ENCODE measurements at regions not wholly inside any gene's neighbourhood (a gene's known extent, or its start where the extent isn't known, plus 50 kb on each side); places are given as distances from the start of the nearest gene placed in this dataset.
A peak's percentile ranks its signal among the peaks of the same experiment; 100 is the strongest.

DNA sequence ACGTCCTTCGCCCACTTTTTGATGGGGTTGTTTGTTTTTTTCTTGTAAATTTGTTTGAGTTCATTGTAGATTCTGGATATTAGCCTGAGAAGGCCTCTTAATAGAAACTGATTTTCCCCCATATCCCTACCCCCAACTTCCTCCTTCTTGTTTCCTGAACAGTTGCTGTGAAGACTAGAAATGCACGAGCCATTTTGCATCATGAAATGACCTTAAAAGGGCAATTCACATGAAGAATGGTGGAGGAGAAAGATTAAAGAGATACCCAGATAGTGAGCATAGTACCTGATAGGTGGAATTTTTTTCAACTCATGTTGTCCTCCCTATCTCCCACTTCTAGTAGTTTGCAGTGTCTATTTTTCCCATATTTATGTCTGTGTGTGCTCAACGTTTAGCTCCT, 55.2 kb upstream of the KCNH8 start:
- DNase-seq, result no peak

DNA sequence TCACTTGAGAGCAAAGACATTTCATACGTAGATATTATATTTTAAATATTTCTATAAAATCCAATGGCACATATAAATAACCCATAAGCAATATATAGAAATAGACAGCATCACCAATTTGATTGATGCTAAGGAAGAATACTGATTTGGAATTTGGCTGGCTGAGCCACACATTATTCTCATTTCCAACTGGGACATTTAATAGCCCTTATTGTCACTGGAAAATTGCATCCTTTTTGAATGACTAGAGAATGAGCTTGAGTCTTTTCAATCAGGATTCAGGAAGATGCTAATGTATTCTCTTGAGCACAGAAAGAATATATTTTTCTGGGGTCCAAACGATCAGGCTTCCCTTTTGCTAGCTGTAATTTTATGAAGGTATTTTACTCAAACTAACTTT, 70.9 kb upstream of the KCNH8 start:
- DNase-seq, result no peak

DNA sequence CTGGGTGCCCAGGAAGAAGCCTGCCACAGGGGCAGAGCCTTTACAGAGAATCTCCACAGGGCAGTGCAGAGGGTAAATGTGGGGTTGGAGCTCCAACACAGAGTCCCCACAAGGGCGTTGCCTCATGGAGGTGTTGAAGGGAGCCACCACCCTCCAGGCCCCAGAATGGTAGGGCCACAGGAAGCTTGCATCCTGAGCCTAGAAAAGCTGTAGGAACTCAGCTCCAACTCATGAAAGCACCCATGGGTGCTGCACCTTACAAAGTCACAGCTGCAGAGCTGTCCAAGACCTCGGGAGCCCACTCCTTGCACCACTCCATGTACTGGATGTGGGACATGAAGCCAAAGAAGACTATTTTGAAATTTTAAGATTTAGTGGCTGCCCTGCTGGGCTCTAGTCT, 73.3 kb upstream of the KCNH8 start:
- DNase-seq, result no peak

DNA sequence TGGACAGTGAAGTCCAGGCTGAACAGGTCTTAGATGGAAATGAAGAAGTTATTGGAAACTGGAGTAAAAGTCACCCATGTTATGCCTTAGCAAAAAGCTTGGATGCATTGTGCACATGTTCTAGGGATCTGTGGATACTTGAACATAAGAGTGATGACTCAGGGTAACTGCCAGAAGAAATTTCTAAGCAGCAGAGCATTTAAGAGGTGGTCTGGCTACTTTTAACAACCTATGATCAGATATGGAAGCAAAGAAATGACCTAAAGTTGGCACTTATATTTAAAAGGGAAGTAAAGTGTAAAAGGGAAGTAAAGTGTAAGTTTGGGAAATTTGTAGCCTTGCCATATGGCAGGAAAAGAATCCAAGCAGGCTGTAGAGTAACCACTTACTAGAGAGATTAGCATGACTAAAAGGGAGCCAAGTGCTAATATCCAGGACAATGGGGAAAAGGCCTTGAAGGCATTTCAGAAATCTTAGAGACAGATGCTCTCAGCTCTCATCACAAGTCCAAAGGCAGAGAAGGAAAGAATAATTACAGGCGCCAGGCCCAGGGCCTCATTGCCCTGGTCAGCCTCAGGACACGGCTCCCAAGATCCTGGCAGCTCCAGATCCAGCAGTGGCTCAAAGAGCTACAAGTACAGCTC, 73.9 kb upstream of the KCNH8 start:
- DNase-seq, result peak in 1 of 2 experiments; percentile 52

DNA sequence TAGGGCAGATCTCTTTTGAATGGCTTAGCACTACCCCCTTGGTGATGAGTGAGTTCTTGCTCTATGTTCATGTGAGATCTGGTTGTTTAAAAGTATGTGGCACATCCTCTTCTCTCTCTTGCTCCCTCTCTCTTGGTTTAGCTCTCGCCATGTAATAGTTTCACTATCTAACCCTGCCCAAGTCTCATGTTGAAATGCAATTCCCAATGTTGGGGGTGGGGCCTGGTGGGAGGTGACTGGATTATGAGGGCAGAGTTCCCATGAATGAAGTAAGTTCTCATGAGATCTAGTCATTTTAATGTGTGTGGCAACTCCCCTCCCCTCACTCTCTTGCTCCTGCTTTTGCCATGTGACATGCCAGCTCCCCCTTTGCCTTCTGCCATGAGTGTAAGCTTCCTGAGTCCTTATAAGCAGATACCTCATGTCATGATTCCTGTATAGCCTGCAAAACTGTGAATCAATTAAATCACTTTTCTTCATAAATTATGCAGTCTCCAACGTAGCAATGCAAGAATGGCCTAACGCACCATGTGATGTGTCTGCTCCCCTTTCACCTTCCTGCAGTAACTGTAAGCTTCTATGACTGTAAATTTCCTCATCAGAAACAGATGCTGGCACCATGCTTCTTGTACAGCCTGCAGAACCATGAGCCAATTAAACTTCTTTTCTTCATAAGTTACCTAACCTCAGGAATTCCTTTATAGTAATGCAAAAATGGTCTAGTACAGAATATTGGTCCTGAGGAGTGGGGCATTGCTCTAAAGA, 74.8 kb upstream of the KCNH8 start:
- DNase-seq, result no peak

DNA sequence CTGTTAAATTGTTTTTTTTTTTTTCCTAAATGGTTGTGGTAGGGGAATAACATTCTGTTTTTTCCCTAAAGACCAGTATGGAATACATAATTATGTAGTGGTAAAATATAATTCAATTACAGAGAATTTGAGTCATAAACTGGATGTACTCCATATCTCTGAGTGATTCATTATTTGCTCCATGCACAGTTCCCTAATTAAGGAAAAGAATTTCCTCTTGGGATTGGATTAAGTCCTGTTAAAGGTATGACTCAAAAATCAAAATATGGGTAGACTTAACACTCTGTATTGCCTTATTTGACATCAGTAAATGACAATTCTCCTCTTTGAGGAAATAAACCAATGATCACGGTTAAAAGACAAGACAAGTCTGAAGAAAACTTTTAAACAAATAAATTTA, 78.0 kb upstream of the KCNH8 start:
- DNase-seq, result peak in 1 of 2 experiments; percentile 9

DNA sequence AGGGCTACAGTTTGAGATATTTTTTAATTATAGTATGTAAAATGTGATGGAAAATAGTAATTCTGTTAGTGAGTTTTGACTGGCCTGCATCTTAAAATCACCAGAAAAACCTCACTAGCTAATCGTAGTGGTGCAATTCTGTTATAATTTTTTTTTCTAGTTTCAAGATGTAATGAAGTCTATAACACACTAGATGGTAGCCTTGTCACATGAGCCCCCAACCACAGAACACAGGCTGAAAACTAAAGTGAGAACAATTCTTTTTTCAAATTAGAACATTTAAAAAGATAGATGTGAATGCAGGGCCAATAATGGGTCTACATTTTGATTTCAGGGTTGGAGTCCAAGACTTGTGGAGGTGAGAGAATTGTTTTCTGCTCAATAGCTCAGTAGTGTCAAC, 83.3 kb upstream of the KCNH8 start:
- peak in 1 of 2 experiments; percentile 35 for DNase-seq

DNA sequence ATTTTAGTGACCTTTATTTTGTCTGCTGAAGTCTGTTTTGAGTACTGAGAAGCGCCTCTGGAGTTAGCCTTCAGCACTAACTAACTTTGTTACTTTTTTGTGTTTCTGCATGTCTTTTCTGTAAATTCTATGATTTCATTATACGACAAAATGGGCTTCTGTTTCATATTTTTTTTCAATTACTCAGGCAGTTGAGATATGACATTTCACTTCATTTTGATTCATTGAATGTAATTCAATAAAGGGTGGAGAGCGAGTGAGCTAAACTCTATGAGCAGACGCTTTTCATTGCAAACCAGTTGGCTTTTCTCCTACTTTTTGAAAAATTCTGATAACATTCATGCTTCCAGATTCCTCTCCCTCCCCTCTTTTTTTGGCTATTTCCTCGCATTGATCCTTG, 84.4 kb upstream of the KCNH8 start:
- DNase-seq, result no peak

DNA sequence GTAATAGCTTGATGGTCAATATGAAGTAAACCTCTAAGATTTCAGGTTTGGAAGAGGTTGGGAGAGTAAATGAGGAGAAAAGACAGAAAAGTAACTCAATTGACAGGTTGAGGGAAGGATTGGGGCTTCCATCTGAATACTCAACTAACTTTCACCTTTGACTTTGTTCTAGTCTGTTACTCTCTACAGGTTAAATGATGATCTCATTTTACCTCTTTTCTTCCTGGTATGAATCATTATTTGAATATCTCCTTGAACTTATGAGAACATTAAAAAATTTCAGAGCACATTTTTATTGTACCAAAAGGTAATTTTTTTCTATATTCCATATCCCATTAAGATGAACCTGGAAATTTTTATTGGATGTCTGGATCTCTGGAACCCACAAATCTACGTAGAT, 87.9 kb upstream of the KCNH8 start:
- DNase-seq, result no peak

DNA sequence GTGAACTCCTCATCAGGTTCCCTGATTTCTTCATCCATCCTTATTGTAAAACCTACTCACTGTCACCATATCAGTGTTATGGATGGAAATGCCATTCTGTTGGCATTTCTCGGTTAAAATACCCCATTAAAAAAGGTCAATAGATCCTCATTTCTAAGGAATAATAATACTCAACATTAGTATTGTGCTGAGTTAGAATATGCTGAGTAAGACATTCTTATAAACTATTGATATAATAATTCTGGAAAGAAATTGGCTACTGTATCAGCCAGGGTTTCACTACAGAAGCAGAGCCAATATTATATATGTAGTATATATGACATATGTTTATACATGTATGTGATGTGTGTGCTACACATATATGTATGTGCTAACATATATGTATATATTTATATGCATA, 95.4 kb upstream of the KCNH8 start:
- DNase-seq, result no peak

DNA sequence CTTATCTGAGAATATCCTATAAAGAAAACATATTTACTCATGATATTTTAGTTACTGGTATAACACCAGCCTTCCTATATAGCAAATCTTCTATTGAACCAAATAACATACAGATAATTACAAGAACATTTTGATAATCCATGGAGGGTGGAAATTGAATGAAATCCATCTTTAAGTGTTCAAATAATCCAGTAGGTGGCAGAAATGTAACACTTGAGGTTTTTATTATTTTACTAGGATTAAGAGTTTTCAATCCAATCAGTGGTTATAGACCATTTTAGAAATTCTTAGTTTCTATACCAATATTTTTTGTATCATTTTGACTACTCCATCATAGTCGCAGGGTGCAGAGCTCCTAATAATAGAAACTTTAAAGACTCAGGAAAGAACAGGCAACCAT, 101.9 kb upstream of the KCNH8 start:
- DNase-seq, result peak in 1 of 2 experiments; percentile 5

DNA sequence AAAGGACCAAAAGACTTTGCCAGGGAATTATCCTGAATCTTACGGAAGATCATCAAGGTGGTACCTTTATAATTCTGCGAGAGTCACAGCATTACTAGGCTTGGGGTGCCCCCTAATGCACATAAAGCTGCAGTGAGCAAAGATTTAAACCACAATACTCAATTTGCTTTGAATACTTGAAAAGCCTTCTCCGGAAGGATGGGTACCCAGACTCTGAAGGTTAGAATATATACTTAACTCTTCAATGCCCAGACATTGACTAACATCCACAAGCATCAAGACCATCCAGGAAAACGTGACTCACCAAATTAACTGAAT, 117.8 kb upstream of the KCNH8 start:
- no peak for DNase-seq

DNA sequence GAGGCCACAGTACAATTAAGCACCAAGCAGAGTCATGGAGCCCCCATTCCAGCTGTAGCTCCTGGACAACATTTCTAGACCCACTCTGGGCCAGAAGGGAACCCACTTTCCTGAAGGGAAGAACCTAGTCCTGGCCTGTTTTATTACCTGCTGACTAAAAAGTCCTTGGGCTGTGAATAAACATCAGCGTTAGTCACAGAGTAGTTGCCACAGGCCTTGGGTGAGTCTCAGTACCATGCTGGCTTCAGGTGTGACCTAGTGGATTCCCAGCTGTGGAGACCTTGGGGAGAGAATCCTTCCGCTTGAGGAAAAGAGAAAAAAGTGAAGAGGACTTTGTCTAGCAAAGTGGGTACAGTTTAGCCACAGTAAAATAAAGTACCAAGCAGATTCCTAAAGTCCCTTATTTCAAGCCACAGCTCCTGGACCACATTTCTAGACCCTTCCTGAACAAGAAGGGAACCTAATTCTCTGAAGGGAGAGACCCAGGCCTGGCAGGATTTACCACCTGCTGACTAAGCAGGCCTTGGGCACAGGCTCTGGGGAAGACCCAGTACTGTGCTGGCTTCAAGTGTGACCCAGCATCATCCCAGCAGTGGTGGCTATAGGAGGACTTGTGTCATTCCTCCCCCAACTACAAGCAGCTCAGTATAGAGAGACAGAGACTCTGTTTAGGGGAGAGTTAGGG, 118.3 kb upstream of the KCNH8 start:
- no peak for DNase-seq

DNA sequence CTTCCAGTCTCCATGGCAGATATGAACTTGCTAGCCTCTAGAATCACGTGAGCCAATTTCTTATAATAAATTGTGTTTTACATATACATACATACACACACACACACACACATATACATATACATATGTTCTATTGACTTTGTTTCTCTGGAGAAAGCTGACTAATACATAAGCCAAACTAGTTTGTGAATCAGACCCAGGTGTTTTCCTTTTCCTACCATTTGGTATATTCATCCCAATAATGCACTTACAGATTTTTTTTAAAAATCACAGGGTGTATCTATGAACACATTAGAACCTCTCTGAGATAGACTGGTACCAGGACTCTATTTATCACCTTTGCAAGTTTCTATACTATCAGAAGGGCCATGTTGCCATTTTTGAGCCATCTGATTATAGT, 122.9 kb upstream of the KCNH8 start:
- no peak for DNase-seq

DNA sequence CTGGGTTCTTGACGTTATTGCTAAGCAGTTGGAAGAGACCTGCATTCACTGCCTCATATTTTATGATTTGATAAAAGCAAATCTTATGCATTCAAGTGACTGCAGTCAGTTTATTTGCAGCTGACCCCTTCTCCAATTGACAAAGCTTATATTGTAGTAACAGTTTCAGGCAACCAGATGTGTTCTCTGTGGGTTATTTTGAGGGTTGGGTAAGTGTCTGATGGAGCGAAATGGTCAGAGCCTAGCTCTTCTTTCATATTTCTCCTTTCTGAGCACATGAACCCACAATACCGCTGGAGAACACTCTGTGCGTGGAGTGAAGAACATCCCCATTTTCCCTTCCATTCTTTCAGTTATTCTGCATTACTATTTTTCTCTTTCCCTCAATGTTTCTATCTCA, 125.8 kb upstream of the KCNH8 start:
- no peak for DNase-seq

DNA sequence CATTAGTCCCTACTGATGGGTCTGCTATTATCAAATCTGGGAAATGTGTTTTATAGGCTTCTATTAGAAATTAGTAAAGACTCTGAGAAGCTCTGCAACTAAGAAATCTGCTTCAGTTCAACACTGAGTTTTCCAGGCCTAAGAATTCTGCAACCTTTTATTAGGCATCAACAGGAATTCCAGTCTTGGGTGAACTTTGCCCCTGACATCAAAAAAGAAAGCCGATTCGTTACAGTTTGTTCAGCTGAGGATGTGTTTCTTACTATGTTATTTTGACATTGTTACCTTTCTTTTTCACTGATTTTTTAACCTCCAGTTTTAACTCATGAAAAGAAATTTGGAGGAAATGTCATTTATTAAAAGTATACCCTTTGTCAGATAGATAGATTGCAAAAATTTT, 131.5 kb upstream of the KCNH8 start:
- DNase-seq, result no peak

DNA sequence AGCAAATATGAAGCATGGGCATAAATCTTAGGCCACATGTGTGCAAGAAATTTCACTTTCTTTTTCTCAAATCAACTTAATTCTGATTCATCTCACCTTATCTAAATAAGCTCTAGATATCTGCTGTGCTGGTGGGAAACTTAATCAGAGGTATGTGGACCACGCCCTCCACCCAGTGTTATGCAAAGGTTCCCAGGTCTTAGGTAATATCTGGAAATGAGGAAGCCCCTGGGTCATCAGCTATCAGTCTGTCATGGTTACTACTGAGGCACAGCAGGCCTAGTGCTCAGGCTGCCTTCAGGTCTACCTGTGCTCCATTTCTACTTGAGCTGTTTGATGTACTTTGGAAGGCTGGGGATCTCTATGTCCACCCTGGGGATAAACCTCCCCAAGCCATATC, 134.4 kb upstream of the KCNH8 start:
- DNase-seq, result no peak

DNA sequence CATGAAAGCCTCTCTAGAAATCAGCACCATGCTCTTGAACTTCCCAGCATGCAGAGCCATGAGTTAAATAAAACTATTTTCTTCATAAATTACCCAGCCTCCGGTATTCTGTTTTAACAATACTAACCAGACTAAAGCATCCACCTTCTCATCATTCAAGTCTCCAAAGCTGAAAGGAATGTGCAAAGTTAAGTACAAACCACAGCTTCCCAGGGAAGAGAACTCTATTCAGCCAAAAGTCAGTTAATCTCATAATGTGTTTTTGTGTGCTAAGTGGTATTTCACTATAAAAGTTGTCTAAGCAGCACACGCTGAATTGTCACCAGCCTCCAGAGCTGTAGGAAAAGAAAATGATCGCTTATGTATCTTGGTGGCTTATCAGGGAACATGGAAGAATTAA, 135.5 kb upstream of the KCNH8 start:
- DNase-seq, result no peak

DNA sequence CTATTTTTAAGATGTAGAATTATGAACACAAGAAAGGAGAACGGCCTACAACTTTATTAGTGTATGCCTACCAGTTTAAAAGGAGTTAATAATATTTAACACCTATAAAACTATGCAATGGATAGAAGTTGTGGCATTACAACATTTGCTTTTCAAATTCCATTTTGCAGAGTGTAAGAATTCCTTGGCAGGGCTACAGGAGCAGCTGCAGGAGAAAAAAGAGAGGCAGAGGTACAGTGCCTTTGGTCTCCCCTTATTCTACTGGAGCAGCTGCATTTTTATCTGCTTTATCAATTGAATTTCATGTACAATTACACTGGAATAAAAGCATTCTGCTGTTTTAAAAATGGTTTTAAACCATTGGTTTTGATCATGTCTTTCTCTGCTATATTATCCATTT, 145.7 kb upstream of the KCNH8 start:
- no peak for DNase-seq

DNA sequence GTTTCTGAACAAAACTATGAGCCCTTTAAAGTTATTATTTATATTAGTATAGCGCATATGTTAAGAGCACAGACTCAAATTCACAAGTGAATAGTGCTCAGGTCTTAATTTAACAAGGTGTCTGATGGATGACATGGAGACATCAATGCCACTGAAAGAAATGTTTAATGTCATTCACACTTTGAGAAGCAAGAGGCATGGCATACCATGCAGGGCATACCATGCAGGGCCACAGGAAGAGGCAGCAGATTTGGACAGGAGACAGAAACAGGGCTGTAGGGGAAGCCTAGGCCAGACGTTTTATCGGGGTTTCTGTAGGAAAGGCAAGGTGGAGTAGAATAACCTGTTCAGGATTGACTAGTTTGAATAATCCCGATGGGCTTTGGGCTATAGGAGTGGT, 150.2 kb upstream of the KCNH8 start:
- no peak for DNase-seq

DNA sequence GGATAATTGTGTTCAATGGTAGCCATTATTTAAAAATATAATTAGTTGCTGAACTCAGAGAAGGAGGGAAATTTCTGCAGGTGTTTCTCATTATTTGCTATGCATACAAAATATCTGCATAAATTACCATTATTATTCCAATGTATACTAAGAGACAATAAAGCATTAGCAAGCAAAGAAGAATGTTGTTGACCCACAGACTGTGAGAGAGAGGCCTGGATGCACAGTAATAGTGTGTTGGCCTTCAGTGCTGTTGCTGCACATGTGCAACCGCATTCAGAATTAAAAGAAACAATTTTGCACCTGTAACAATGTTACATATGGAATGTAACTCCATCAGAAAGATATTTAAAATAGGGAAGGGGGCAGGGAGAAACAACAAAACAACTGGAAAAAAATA, 155.6 kb upstream of the KCNH8 start:
- no peak for DNase-seq

DNA sequence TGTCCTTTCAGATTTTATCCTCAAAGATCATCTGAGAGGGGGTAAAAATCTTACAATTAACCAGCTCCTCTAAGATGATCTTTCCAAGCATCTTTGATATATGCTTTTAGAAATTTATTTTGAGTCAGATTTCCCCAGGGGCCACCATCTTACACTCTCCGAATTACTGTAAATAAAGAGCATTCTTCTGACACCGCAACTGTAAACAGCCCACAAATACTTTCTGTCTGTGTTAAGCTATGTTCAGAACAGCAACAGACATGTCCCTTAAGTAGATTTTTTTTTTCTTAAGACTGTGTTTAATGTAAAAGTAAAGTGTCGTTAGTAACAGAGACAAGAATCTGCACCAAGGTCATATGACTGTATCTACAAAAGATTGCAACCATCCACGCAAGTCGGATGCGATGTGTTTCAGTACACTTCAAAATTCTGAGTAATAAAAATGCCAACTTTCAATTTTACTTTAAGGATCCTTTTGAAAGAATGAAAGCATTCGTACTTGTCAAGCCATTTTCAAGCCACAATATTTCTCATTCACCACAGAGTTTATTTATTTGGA, 159.0 kb upstream of the KCNH8 start:
- DNase-seq, result no peak

DNA sequence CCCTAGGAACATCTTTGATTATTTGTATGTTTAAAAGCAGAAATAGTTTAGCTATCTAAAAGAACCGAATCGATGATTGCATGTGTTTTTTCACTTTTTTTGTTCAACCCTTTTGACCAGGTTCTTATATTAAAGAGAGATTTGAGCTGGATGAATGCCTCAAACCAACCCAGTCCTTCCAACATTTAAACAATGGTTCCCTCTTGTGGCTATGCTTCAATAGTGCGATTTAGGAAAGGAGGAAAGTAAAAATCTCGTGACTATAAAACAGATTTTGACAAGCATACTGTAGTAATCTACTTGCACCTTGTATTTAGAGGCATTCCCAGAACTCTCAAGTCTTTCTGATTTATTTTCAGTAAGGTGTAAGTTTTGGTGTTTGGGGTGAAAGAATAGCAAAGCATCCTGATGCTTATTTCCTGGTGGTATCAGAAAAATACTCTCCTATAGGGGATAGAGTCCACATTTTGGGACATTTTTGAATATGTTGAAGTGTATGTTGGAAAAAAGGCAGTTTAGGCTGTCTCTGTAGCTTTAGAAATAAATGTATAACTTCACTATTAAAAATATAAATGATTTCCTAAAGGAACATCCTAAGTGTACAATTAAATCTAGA, 159.6 kb upstream of the KCNH8 start:
- DNase-seq, result peak; percentile 7 to 15

All from NCI-H446 (cell line).